Trophoblast cell (in vitro differentiated cells and primary cell): ENCODE measurements at regions not wholly inside any gene's neighbourhood (a gene's known extent, or its start where the extent isn't known, plus 50 kb on each side); places are given as distances from the start of the nearest gene placed in this dataset.

Experiments
- DNase-seq, 2 donors: peaks; one replicate each; pipeline ENCODE4 v3.0.0-alpha.2; 2016
- H2AFZ ChIP-seq: 2 replicates; pipeline ENCODE4 v1.6.1; 2013; ENCODE audit warnings: low read length, moderate library complexity, mild to moderate bottlenecking; ENCODE audit not compliant: insufficient read depth, poor library complexity
- H2AK5ac ChIP-seq: 2 replicates; pipeline ENCODE4 v1.6.1; 2013; ENCODE audit warnings: mild to moderate bottlenecking, low read length
- H2BK120ac ChIP-seq: 2 replicates; pipeline ENCODE4 v1.6.1; 2013; ENCODE audit warnings: low read length, mild to moderate bottlenecking, moderate library complexity; ENCODE audit not compliant: insufficient read depth, poor library complexity
- H2BK12ac ChIP-seq: 2 replicates; pipeline ENCODE4 v1.6.1; 2013; ENCODE audit warnings: mild to moderate bottlenecking, low read length, moderate library complexity
- H2BK5ac ChIP-seq: 2 replicates; pipeline ENCODE4 v1.6.1; 2013; ENCODE audit warnings: low read length, low read depth, moderate library complexity, mild to moderate bottlenecking; ENCODE audit not compliant: poor library complexity
- H3K14ac ChIP-seq: 2 replicates; pipeline ENCODE4 v1.6.1; 2013; ENCODE audit warnings: mild to moderate bottlenecking, low read length
- H3K18ac ChIP-seq: 2 replicates; pipeline ENCODE4 v1.6.1; 2013; ENCODE audit warnings: mild to moderate bottlenecking, low read length
- H3K23ac ChIP-seq: 2 replicates; pipeline ENCODE4 v1.6.1; 2013; ENCODE audit warnings: low read length
- H3K27ac ChIP-seq: 2 replicates; pipeline ENCODE4 v1.5.1; 2013; ENCODE audit warnings: low read depth, mild to moderate bottlenecking, inconsistent platforms, low read length, moderate library complexity
- H3K27me3 ChIP-seq: 2 replicates; pipeline ENCODE4 v1.6.1; 2013; ENCODE audit warnings: inconsistent platforms, mild to moderate bottlenecking, low read length, moderate library complexity; ENCODE audit not compliant: insufficient read depth
- H3K36me3 ChIP-seq, 2 experiments: 1 replicate in 1 of 2; 2 replicates in 1 of 2; pipeline ENCODE4 v1.6.1; 2013; ENCODE audit warnings: low read length in 2 of 2, mild to moderate bottlenecking in 2 of 2, moderate library complexity in 1 of 2; ENCODE audit not compliant: insufficient read depth in 2 of 2, control insufficient read depth in 1 of 2
- H3K4ac ChIP-seq: 2 replicates; pipeline ENCODE4 v1.6.1; 2013; ENCODE audit warnings: low read depth, mild to moderate bottlenecking, low read length, moderate library complexity
- H3K4me1 ChIP-seq, 2 experiments: 1 replicate in 1 of 2; 2 replicates in 1 of 2; pipeline ENCODE4 v1.6.1; 2013; ENCODE audit warnings: low read length in 2 of 2, mild to moderate bottlenecking in 2 of 2, moderate library complexity in 1 of 2; ENCODE audit not compliant: insufficient read depth in 2 of 2, control insufficient read depth in 1 of 2
- H3K4me2 ChIP-seq: 2 replicates; pipeline ENCODE4 v1.6.1; 2013; ENCODE audit warnings: inconsistent platforms, mild to moderate bottlenecking, low read length, moderate library complexity
- H3K4me3 ChIP-seq: 2 replicates; pipeline ENCODE4 v1.5.1; 2013; ENCODE audit warnings: mild to moderate bottlenecking, low read depth, low read length, inconsistent platforms
- H3K79me1 ChIP-seq: one replicate; pipeline ENCODE4 v1.6.1; 2013; ENCODE audit warnings: low read length
- H3K79me2 ChIP-seq: 2 replicates; pipeline ENCODE4 v1.6.1; 2013; ENCODE audit warnings: low read length, mild to moderate bottlenecking; ENCODE audit not compliant: control insufficient read depth, insufficient read depth, poor library complexity
- H3K9ac ChIP-seq: 2 replicates; pipeline ENCODE4 v1.6.1; 2013; ENCODE audit warnings: mild to moderate bottlenecking, low read length
- H3K9me3 ChIP-seq: 2 replicates; pipeline ENCODE4 v1.6.1; 2013; ENCODE audit warnings: low read depth, mild to moderate bottlenecking, control low read depth, inconsistent platforms, low read length; ENCODE audit not compliant: insufficient read depth
- H4K12ac ChIP-seq: 2 replicates; pipeline ENCODE4 v1.6.1; 2013; ENCODE audit warnings: low read depth, mild to moderate bottlenecking, low read length, moderate library complexity
- H4K8ac ChIP-seq: 2 replicates; pipeline ENCODE4 v1.6.1; 2013; ENCODE audit warnings: low read depth, mild to moderate bottlenecking, low read length, moderate library complexity
- H4K91ac ChIP-seq: one replicate; pipeline ENCODE4 v1.6.1; 2013; ENCODE audit warnings: low read depth, mild to moderate bottlenecking, low read length, moderate library complexity
- WGBS: extraction: QIAGEN DNeasy Blood & Tissue Kit; methylation state at CpG from one replicate; pipeline ENCODE4 v1.1.7; 2013; ENCODE audit warnings: missing lambda C conversion rate; ENCODE audit not compliant: insufficient read length, insufficient coverage; ENCODE audit errors: extremely low coverage; 5-methylcytosine and 5-hydroxymethylcytosine counted together

DNA sequence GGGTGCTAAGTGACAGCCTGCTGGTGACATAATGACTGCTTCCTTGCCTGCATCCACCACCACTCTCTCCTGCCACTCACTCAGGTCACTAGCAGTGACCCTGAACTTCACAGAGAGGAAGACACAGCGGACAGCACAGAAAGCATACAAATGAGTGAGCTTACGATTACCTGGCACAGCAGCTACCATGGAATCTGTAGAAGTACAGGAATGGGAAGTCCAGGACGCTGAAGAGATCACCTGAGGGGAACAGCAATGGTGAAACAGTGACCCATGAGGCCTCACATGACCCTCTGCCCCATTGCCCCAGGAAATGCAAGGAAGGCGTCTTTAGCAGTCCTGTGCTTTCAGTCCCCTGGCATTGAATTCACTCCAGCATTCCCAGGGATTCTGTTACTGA lies 96.7 kb upstream of the RIOK3 start:
- H4K91ac ChIP-seq: no peak overlapping the region
- DNase-seq: peak; percentile 82 to 89
- H3K79me1 ChIP-seq: peaks cover 2% of the 10 kb centered on the region
- no peaks in the 10 kb centered on the region for H3K36me3 ChIP-seq
- H3K18ac ChIP-seq: no peak overlapping the region
- H3K79me2 ChIP-seq: no peaks in the 10 kb centered on the region
- no peak overlapping the region for H3K4ac ChIP-seq
- no peak overlapping the region for H2AK5ac ChIP-seq
- H3K4me1 ChIP-seq: peaks cover 21 to 24% of the 10 kb centered on the region in 2 experiments
- no peaks in the 10 kb centered on the region for H3K27me3 ChIP-seq
- H3K23ac ChIP-seq: no peak overlapping the region
- no peak overlapping the region for H4K12ac ChIP-seq
- H2BK5ac ChIP-seq: no peak overlapping the region
- no CpG with 5 or more reads among the region's 4 CpGs for WGBS
- H3K14ac ChIP-seq: no peak overlapping the region
- no peaks in the 10 kb centered on the region for H3K9me3 ChIP-seq
- H3K4me3 ChIP-seq: no peak overlapping the region
- H3K9ac ChIP-seq: no peak overlapping the region
- no peak overlapping the region for H2BK120ac ChIP-seq
- no peak overlapping the region for H3K4me2 ChIP-seq
- no peak overlapping the region for H3K27ac ChIP-seq
- H2BK12ac ChIP-seq: no peak overlapping the region
- no peak overlapping the region for H2AFZ ChIP-seq
- H4K8ac ChIP-seq: no peak overlapping the region

DNA sequence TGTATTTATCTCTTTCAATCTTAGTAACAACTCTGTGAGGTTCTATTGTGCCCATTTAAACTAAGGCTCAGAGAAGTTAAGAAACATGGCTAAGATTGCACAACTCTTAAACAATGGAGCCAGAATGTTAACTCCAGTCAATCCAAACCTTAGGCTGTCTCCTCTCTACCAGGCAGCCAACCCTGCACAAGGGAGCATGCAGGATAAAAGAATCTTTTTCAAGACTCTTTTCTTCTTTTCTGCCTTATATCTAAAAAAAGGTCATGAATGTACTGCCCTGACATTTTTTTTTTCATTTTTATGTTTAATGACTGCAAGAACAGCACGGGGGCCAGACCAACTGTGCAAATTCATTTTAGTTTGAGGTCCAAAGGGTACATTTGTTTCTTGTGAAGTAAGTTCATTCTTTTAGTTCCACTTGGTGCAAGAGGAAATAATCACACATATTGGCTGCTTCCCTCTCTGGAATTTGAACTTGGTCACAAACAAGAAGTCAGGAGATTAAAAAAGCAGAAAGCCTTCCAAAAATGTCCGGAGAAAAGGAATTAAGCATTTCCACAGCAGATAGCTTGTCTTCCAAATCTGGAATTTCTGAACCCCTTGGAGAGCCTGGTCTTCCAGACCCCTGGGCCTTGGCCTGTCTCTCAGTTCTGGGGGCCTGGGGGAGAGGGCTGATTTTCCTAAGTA lies 96.0 kb upstream of the RIOK3 start:
- H3K4ac ChIP-seq: no peak overlapping the region
- H2AK5ac ChIP-seq: no peak overlapping the region
- H3K9ac ChIP-seq: no peak overlapping the region
- H3K4me2 ChIP-seq: no peak overlapping the region
- H4K8ac ChIP-seq: no peak overlapping the region
- H3K4me3 ChIP-seq: no peak overlapping the region
- no peak overlapping the region for H3K23ac ChIP-seq
- no peaks in the 10 kb centered on the region for H3K9me3 ChIP-seq
- no peak overlapping the region for H3K27ac ChIP-seq
- DNase-seq: peak in 1 of 2 donors; percentile 68
- peaks cover 15 to 19% of the 10 kb centered on the region in 2 experiments for H3K4me1 ChIP-seq
- no peak overlapping the region for H4K91ac ChIP-seq
- H2BK120ac ChIP-seq: no peak overlapping the region
- H3K79me2 ChIP-seq: no peaks in the 10 kb centered on the region
- H2BK12ac ChIP-seq: no peak overlapping the region
- no peaks in the 10 kb centered on the region for H3K36me3 ChIP-seq
- peaks cover 2% of the 10 kb centered on the region for H3K79me1 ChIP-seq
- H4K12ac ChIP-seq: no peak overlapping the region
- no peak overlapping the region for H3K14ac ChIP-seq
- WGBS: no CpG with 5 or more reads among the region's 2 CpGs
- H3K27me3 ChIP-seq: no peaks in the 10 kb centered on the region
- no peak overlapping the region for H3K18ac ChIP-seq
- no peak overlapping the region for H2BK5ac ChIP-seq
- no peak overlapping the region for H2AFZ ChIP-seq

DNA sequence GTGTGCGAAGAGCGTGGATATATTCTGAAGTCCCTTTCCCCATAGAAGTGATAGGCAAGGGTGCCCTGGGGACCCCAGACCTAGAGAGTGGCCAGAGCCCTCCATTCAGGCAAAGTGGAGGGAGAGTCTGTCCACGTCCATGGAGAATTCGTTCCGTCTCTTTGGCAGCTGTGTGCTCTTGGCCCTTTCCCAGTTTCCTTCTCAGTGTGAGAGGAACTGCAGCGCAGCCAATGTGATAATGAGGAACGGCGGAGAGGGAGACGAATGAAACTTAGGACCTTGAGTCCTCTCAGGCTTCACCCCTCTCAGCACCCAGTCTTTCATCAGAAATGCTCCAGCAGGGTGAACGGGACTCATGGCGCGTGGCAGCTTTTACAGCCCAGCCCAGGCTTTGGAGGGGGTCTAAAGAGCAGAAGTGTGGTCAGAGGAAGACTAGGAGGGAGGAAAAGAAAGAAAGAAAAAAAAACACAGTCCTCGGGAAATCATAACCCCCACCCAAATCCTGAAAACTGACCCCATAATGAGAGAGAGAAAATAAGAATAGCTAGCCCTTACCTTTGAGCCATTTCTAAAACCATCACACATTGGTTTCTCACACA lies 95.0 kb upstream of the RIOK3 start:
- no peak overlapping the region for H3K4me2 ChIP-seq
- no peak overlapping the region for H3K18ac ChIP-seq
- DNase-seq: no peak
- H2AK5ac ChIP-seq: no peak overlapping the region
- no CpG with 5 or more reads among the region's 13 CpGs for WGBS
- no peaks in the 10 kb centered on the region for H3K79me2 ChIP-seq
- H3K9ac ChIP-seq: no peak overlapping the region
- no peak overlapping the region for H2BK120ac ChIP-seq
- no peak overlapping the region for H3K4ac ChIP-seq
- H3K23ac ChIP-seq: no peak overlapping the region
- H4K91ac ChIP-seq: no peak overlapping the region
- H4K8ac ChIP-seq: no peak overlapping the region
- H3K27me3 ChIP-seq: no peaks in the 10 kb centered on the region
- H2BK5ac ChIP-seq: no peak overlapping the region
- H3K27ac ChIP-seq: no peak overlapping the region
- no peak overlapping the region for H2BK12ac ChIP-seq
- H3K14ac ChIP-seq: no peak overlapping the region
- H3K4me3 ChIP-seq: no peak overlapping the region
- H3K9me3 ChIP-seq: no peaks in the 10 kb centered on the region
- no peaks in the 10 kb centered on the region for H3K79me1 ChIP-seq
- no peak overlapping the region for H4K12ac ChIP-seq
- peaks cover 8 to 13% of the 10 kb centered on the region in 2 experiments for H3K4me1 ChIP-seq
- H3K36me3 ChIP-seq: no peaks in the 10 kb centered on the region
- H2AFZ ChIP-seq: peak overlapping the region; percentile 47

DNA sequence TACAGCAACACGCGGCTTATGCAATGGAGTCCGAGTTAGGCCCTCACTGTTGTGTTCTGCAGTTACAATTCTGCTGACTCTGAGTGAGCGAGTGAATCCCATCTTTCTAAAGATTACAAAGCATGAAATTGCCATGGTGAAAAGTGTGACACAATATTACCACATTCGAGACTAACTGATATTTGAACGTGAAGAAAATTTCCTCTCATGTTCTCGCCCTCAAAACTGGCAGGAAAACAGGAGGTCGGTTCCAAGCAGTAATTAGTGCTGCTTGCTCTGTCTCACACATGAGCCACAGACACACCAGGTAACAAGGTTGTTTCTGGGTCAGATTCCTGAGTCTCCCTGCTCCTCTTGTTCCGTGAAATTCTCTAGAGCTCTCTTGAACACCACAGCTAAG lies 93.7 kb upstream of the RIOK3 start:
- no CpG with 5 or more reads among the region's 9 CpGs for WGBS
- Histone ChIP-seq H3K79me1 (no peaks in the 10 kb centered on the region), H3K23ac (no peak overlapping the region), H4K8ac (no peak overlapping the region), H3K79me2 (no peaks in the 10 kb centered on the region), H3K4me3 (no peak overlapping the region), H3K4me2 (no peak overlapping the region), H3K18ac (no peak overlapping the region), H2AK5ac (no peak overlapping the region), H3K4me1 (peaks cover 7 to 11% of the 10 kb centered on the region in 2 experiments), H2BK120ac (no peak overlapping the region), H3K9ac (no peak overlapping the region), H4K12ac (no peak overlapping the region), H2BK12ac (no peak overlapping the region), H3K4ac (no peak overlapping the region), H2BK5ac (no peak overlapping the region), H3K14ac (no peak overlapping the region), H3K27me3 (no peaks in the 10 kb centered on the region), H2AFZ (no peak overlapping the region), H3K27ac (no peak overlapping the region), H4K91ac (no peak overlapping the region), H3K9me3 (no peaks in the 10 kb centered on the region), H3K36me3 (no peaks in the 10 kb centered on the region)
- DNase-seq: no peak
